ENCODE measurements at regions not wholly inside any gene's neighbourhood (a gene's known extent, or its start where the extent isn't known, plus 50 kb on each side); places are given as distances from the start of the nearest gene placed in this dataset.
A peak's percentile ranks its signal among the peaks of the same experiment; 100 is the strongest.
"Not testable (repeated sequence)": the region's sequence is repeated elsewhere in the genome, so short reads cannot be mapped to it uniquely, and the experiment has no call there.

DNA sequence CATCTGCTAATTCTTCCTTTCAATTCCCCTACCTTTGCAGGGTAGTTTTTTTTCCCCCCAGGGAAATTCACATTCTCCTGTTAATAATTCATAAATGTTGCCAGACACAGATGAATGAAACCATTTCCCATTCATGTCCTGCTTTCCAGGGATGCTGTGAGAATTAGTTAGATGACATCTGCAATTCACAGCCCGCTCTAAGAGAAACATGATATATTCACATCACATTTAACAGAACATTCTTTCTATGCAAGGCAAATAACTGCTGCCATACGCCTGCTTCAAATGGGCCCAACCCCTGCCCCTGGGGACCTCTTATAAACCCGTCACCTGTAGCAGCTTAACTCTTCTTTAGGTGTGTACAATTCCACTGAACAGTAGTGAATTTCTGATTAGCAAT is 110.6 kb upstream of the CTAGE1 start:
- no peak overlapping the region for H3K27ac ChIP-seq (ENCODE audit: low read depth, low read length)
- H4K12ac ChIP-seq (ENCODE audit: low read depth, low read length) = no peak overlapping the region
- no peaks in the 10 kb centered on the region for H3K36me3 ChIP-seq (ENCODE audit: control insufficient read depth in 1 of 2, insufficient read depth in 2 of 2, low read length in 2 of 2)
- DNase-seq = no peak
- H3K4me2 ChIP-seq (ENCODE audit: low read length) = no peak overlapping the region
- no peak overlapping the region for H3K18ac ChIP-seq (ENCODE audit: low read length)
- no peaks in the 10 kb centered on the region for H3K4me1 ChIP-seq (ENCODE audit: control insufficient read depth in 1 of 2, insufficient read depth in 2 of 2, low read length in 2 of 2)
- H2AK5ac ChIP-seq (ENCODE audit: low read length) = no peak overlapping the region
- H3K4ac ChIP-seq (ENCODE audit: low read depth, low read length) = no peak overlapping the region
- H2AFZ ChIP-seq (ENCODE audit: insufficient read depth, low read length, poor library complexity) = no peak overlapping the region
- no peak overlapping the region for H3K14ac ChIP-seq (ENCODE audit: low read length)
- H4K91ac ChIP-seq (ENCODE audit: low read depth, low read length) = no peak overlapping the region
- no peak overlapping the region for H4K8ac ChIP-seq (ENCODE audit: low read depth, low read length)
- H2BK5ac ChIP-seq (ENCODE audit: low read depth, low read length, poor library complexity) = no peak overlapping the region
- no peak overlapping the region for H2BK12ac ChIP-seq (ENCODE audit: low read length)
- H3K4me3 ChIP-seq (ENCODE audit: low read depth, low read length) = no peak overlapping the region
- WGBS (ENCODE audit: extremely low coverage, insufficient coverage, insufficient read length) = no CpG with 5 or more reads among the region's 3 CpGs
- no peaks in the 10 kb centered on the region for H3K79me2 ChIP-seq (ENCODE audit: control insufficient read depth, insufficient read depth, low read length, poor library complexity)
- no peak overlapping the region for H2BK120ac ChIP-seq (ENCODE audit: insufficient read depth, low read length, poor library complexity)
- no peaks in the 10 kb centered on the region for H3K27me3 ChIP-seq (ENCODE audit: insufficient read depth, low read length)
- H3K79me1 ChIP-seq (ENCODE audit: low read length) = no peaks in the 10 kb centered on the region
- H3K9ac ChIP-seq (ENCODE audit: low read length) = no peak overlapping the region
- H3K9me3 ChIP-seq (ENCODE audit: insufficient read depth, low read depth, low read length) = no peaks in the 10 kb centered on the region
- no peak overlapping the region for H3K23ac ChIP-seq (ENCODE audit: low read length)

- H3K4me2 ChIP-seq (ENCODE audit: low read length) = not testable (repeated sequence)
- no CpG with 5 or more reads among the region's 4 CpGs for WGBS (ENCODE audit: extremely low coverage, insufficient coverage, insufficient read length)
Observed at GRCh38 chr18:22534706-22535105, 117.0 kb upstream of the CTAGE1 start.

GRCh38 chr18:22536558-22536957 is 118.8 kb upstream of the CTAGE1 start:
- no peak overlapping the region for H3K4me2 ChIP-seq (ENCODE audit: low read length)
- H3K4me3 ChIP-seq (ENCODE audit: low read depth, low read length) = no peak overlapping the region
- H3K23ac ChIP-seq (ENCODE audit: low read length) = no peak overlapping the region
- H3K79me2 ChIP-seq (ENCODE audit: control insufficient read depth, insufficient read depth, low read length, poor library complexity) = no peaks in the 10 kb centered on the region
- H4K91ac ChIP-seq (ENCODE audit: low read depth, low read length) = no peak overlapping the region
- no peak overlapping the region for H3K18ac ChIP-seq (ENCODE audit: low read length)
- H3K27me3 ChIP-seq (ENCODE audit: insufficient read depth, low read length) = no peaks in the 10 kb centered on the region
- no peaks in the 10 kb centered on the region for H3K79me1 ChIP-seq (ENCODE audit: low read length)
- H2AFZ ChIP-seq (ENCODE audit: insufficient read depth, low read length, poor library complexity) = no peak overlapping the region
- no peak overlapping the region for H3K4ac ChIP-seq (ENCODE audit: low read depth, low read length)
- no peak overlapping the region for H4K12ac ChIP-seq (ENCODE audit: low read depth, low read length)
- no peak overlapping the region for H2AK5ac ChIP-seq (ENCODE audit: low read length)
- no peaks in the 10 kb centered on the region for H3K36me3 ChIP-seq (ENCODE audit: control insufficient read depth in 1 of 2, insufficient read depth in 2 of 2, low read length in 2 of 2)
- no peak overlapping the region for H3K9ac ChIP-seq (ENCODE audit: low read length)
- no peak overlapping the region for H4K8ac ChIP-seq (ENCODE audit: low read depth, low read length)
- no peak overlapping the region for H2BK120ac ChIP-seq (ENCODE audit: insufficient read depth, low read length, poor library complexity)
- no peaks in the 10 kb centered on the region for H3K4me1 ChIP-seq (ENCODE audit: control insufficient read depth in 1 of 2, insufficient read depth in 2 of 2, low read length in 2 of 2)
- H3K27ac ChIP-seq (ENCODE audit: low read depth, low read length) = no peak overlapping the region
- no peak overlapping the region for H2BK5ac ChIP-seq (ENCODE audit: low read depth, low read length, poor library complexity)
- no CpG with 5 or more reads among the region's 7 CpGs for WGBS (ENCODE audit: extremely low coverage, insufficient coverage, insufficient read length)
- DNase-seq = no peak
- H2BK12ac ChIP-seq (ENCODE audit: low read length) = no peak overlapping the region
- H3K14ac ChIP-seq (ENCODE audit: low read length) = no peak overlapping the region
- no peaks in the 10 kb centered on the region for H3K9me3 ChIP-seq (ENCODE audit: insufficient read depth, low read depth, low read length)

More at GRCh38 chr18:22534706-22535105, 117.0 kb upstream of the CTAGE1 start:
- not testable (repeated sequence) for H3K4me3 ChIP-seq (ENCODE audit: low read depth, low read length); H2AK5ac ChIP-seq (ENCODE audit: low read length); H3K9me3 ChIP-seq (ENCODE audit: insufficient read depth, low read depth, low read length); H2BK5ac ChIP-seq (ENCODE audit: low read depth, low read length, poor library complexity); H3K9ac ChIP-seq (ENCODE audit: low read length); H3K27me3 ChIP-seq (ENCODE audit: insufficient read depth, low read length); H2AFZ ChIP-seq (ENCODE audit: insufficient read depth, low read length, poor library complexity); H3K4me1 ChIP-seq (ENCODE audit: control insufficient read depth in 1 of 2, insufficient read depth in 2 of 2, low read length in 2 of 2); H2BK12ac ChIP-seq (ENCODE audit: low read length); H3K79me2 ChIP-seq (ENCODE audit: control insufficient read depth, insufficient read depth, low read length, poor library complexity); DNase-seq; H3K23ac ChIP-seq (ENCODE audit: low read length); H3K4ac ChIP-seq (ENCODE audit: low read depth, low read length); H3K27ac ChIP-seq (ENCODE audit: low read depth, low read length); H2BK120ac ChIP-seq (ENCODE audit: insufficient read depth, low read length, poor library complexity); H3K18ac ChIP-seq (ENCODE audit: low read length); H3K14ac ChIP-seq (ENCODE audit: low read length); H3K79me1 ChIP-seq (ENCODE audit: low read length); H4K8ac ChIP-seq (ENCODE audit: low read depth, low read length); H3K36me3 ChIP-seq (ENCODE audit: control insufficient read depth in 1 of 2, insufficient read depth in 2 of 2, low read length in 2 of 2); H4K91ac ChIP-seq (ENCODE audit: low read depth, low read length); H4K12ac ChIP-seq (ENCODE audit: low read depth, low read length)

DNA sequence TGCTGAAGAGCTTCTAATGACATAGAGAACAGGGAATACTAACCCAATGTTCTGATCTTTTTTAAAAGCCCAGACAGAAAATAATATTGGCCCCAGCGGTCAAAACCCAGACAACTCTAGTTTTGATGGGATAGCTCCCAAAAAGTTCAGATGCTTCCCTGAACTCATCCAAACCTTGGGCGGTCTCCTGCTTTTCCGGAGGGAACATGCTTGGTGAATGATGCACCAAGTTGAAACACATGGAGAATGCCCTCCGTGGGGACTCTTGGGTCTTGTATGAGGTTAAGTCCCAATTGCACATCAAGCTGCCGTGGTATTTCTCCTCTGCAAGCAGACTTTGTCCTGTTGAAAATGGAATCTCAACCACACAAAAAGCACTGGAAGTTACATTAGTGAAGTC is 120.7 kb upstream of the CTAGE1 start:
- Histone ChIP-seq H3K4me2 (ENCODE audit: low read length) (no peak overlapping the region), H3K27ac (ENCODE audit: low read depth, low read length) (no peak overlapping the region), H2BK12ac (ENCODE audit: low read length) (no peak overlapping the region), H2AK5ac (ENCODE audit: low read length) (no peak overlapping the region), H3K36me3 (ENCODE audit: control insufficient read depth in 1 of 2, insufficient read depth in 2 of 2, low read length in 2 of 2) (no peaks in the 10 kb centered on the region), H4K8ac (ENCODE audit: low read depth, low read length) (no peak overlapping the region), H2BK120ac (ENCODE audit: insufficient read depth, low read length, poor library complexity) (no peak overlapping the region), H3K18ac (ENCODE audit: low read length) (no peak overlapping the region), H4K91ac (ENCODE audit: low read depth, low read length) (no peak overlapping the region), H3K23ac (ENCODE audit: low read length) (no peak overlapping the region), H3K9ac (ENCODE audit: low read length) (no peak overlapping the region), H4K12ac (ENCODE audit: low read depth, low read length) (no peak overlapping the region), H2BK5ac (ENCODE audit: low read depth, low read length, poor library complexity) (no peak overlapping the region), H3K27me3 (ENCODE audit: insufficient read depth, low read length) (no peaks in the 10 kb centered on the region), H3K4me3 (ENCODE audit: low read depth, low read length) (no peak overlapping the region), H3K79me2 (ENCODE audit: control insufficient read depth, insufficient read depth, low read length, poor library complexity) (no peaks in the 10 kb centered on the region), H3K4me1 (ENCODE audit: control insufficient read depth in 1 of 2, insufficient read depth in 2 of 2, low read length in 2 of 2) (peaks cover 5% of the 10 kb centered on the region in 2 experiments), H3K9me3 (ENCODE audit: insufficient read depth, low read depth, low read length) (no peaks in the 10 kb centered on the region), H3K14ac (ENCODE audit: low read length) (no peak overlapping the region), H3K79me1 (ENCODE audit: low read length) (no peaks in the 10 kb centered on the region), H3K4ac (ENCODE audit: low read depth, low read length) (no peak overlapping the region), H2AFZ (ENCODE audit: insufficient read depth, low read length, poor library complexity) (no peak overlapping the region)
- DNase-seq = peak in 1 of 2 donors; percentile 7
- WGBS (ENCODE audit: extremely low coverage, insufficient coverage, insufficient read length) = no CpG with 5 or more reads among the region's 5 CpGs

Data from trophoblast cell (in vitro differentiated cells and primary cell).